GM18870 (cell line): ENCODE measurements at regions not wholly inside any gene's neighbourhood (a gene's known extent, or its start where the extent isn't known, plus 50 kb on each side); places are given as distances from the start of the nearest gene placed in this dataset.

Experiments used
- ATAC-seq: cut with Tn5 transposase; IDR thresholded peaks from one replicate; pipeline ENCODE4 v1.9.1; 2021; ENCODE audit warnings: moderate library complexity; ENCODE audit not compliant: unreplicated experiment

- ATAC-seq = no peak
Measured at GRCh38 chr14:26206640-26207039, 391.2 kb downstream of the NOVA1 start.

GRCh38 chr14:26204728-26205479 lies 392.9 kb downstream of the NOVA1 start:
- no peak for ATAC-seq

GRCh38 chr14:26204366-26204727 lies 393.5 kb downstream of the NOVA1 start:
- no peak for ATAC-seq

DNA sequence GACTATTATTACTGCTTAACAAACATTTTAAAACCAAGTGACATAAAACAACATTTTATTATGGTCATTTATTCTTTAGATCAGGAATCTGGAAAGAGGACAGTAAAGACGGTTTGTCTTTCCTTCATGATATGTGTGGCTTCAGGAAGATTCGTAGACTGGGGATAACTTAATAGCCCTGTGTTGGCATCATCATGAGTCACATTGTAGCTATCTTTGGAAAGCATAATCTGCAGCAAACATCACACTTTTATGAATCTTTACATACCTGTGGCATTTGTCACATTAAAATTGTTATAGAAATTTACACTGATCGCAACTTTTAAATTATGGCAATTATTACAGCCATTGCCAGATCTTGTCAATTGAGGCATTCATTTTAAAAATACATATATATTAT lies 397.1 kb downstream of the NOVA1 start:
- no peak for ATAC-seq

- no peak for ATAC-seq
Measured at GRCh38 chr14:26199590-26200370, 398.1 kb downstream of the NOVA1 start.

DNA sequence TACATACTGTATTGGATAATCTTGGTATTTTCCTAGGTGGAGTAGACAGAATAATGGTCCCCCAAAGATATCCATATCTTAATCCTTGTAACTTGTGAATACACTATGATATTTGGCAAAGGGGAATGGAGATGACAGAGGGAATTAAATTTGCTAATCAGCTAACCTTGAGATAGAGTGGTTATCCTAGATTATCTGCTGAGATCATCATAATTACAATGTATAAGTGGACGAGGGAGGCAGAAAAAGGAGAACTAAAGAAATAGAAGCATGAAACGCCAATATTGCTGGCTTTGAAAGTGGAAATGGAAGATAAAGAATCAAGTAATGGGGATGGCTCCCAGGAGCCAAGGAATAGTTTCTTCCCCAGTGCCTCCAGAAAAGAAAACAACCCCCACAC lies 398.7 kb downstream of the NOVA1 start:
- ATAC-seq = no peak

DNA sequence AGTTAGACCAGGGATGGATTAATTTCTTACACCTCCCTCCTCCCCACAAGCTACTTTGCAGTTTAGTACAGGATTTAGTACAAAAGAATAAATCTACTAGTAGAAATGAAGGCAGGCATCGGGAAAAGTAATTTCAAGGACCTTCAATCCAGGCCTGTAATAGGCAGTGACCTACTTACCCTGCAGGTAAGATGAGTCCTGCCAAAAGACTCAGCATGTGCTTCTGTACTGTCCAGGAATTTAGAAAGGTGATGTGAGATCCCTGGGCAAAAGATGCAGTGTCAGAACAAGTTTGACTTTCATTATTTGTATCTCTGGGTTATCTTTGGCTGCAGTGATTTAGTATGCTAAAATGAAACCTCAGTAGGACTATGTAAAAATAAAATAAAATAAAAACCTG lies 403.0 kb downstream of the NOVA1 start:
- no peak for ATAC-seq

GRCh38 chr14:26191671-26192070 lies 406.2 kb downstream of the NOVA1 start:
- no peak for ATAC-seq

DNA sequence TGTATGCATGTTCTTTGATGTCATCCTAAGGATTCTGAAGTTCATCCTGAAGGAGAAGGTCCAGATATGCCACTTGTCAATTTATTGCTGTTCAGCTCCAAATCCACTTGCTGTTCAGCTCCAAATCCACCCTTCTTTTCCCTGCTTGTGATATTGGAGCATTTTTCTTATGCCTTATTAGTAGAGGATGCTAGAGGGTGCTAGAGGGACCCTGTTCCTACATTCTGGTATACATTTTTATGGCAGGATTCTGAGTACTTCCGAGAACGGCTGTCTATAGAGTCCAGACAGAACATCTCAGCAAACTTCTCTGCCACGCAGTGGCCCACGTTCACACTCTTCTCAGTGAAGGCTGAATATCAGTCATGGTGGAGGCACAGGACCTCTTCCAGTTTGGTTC lies 406.7 kb downstream of the NOVA1 start:
- ATAC-seq = no peak

DNA sequence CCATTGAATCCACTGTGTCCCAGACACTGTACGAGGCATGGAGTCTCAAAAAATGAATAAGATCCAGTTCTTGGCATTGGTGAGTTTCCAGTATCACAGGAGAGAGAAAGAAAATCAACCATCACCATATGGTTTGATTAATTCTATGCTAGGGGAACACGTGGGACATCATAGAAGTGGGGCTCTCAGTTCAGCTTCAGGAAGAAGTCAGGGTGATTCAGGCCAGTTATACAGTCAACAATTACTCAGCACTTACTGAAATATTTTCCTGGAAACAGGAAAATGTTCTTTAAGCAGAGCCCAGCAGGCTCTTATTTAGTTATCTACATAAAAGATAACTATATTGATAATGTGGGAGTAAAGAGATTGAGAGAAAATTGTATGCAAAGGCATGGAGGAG lies 407.2 kb downstream of the NOVA1 start:
- no peak for ATAC-seq

DNA sequence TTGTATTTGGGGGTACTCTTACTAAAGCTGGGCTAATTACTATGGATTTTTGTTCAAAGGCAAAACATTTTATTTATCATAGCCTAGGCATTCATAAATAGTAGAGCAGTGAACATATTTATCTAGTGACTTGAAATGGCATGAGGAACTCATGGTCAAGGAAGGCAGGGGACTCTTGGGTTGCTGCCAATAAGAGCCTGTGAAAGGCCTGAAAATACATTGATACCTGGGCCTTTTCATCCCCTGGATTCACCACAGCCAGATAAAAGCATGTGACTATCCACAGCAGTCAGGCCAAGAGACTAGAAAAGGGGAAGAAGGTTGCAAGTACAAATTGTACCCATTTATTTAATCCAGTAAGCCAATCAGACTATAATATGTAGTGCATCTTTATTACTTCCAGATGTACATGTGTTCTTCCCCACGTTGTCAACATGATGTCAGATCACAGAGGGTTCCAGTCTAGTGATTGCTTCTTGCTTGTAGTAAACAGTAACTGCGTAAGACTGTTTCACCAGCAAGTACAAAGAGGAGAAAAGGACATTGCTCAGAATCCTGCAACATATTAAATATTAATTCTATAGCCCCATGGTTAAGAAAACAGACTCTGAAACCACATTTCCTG lies 409.7 kb downstream of the NOVA1 start:
- no peak for ATAC-seq

DNA sequence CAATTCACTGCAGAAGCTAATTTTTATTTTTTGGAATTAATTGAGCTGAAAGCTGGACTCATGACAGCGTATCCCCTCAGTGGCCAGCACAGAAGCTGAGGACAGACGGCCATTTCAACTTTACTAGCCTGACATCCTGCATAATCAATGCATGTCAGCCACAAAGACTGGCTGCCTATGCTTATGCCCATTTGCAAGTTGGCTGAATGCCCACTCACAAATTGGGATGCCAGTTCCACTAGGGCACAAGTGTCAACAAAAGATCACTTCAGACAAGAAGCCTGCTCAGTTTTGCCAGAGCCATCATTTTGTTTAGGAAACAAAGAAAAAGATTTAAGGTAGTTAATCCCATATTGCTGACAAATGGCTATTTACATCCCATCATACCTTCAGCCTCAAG lies 417.6 kb downstream of the NOVA1 start:
- ATAC-seq = no peak

GRCh38 chr14:26175658-26176057 lies 422.2 kb downstream of the NOVA1 start:
- ATAC-seq = no peak

GRCh38 chr14:26174395-26174794 lies 423.4 kb downstream of the NOVA1 start:
- no peak for ATAC-seq

DNA sequence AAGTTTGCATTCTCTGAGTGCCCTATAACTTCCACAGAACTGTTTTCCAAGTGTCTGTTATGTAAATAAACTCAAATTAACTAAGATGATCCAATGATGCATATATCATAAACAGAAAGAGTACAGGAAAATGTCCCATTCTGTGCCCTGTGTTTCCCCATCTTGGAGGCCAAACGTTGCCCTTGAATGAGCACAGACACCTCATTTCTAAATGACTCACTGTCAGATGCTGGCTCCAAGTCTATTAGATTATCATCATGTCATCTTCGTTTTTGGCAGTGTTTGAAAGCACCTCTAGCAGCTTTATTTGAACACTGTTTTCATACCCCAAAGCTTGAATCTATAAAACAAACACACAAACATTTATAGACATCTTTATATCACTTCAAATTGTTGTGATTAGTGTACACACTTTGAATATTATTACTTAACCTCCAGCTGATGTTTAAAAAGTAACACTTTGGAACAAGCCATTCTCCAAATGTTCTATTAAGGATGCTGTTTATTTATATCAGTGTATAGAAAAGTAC lies 424.2 kb downstream of the NOVA1 start:
- no peak for ATAC-seq

DNA sequence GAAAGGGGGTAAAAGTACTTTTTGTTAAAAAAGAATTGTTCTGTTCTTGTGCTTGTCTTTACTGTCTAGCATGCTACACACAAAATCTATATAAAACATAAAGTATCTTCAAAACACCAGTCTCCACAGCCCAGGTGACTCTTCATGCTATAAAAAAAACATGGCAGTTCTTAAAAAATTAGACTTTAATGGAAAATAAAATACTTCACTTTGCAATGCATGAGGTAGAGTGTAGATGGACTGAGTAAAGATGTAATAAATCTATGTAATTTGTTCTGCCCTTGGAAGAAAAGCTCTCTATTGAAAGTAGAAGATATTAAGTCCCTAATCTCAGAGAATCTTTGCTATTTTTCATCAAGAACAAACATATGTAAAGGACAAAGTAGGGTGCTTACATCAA lies 425.4 kb downstream of the NOVA1 start:
- no peak for ATAC-seq

DNA sequence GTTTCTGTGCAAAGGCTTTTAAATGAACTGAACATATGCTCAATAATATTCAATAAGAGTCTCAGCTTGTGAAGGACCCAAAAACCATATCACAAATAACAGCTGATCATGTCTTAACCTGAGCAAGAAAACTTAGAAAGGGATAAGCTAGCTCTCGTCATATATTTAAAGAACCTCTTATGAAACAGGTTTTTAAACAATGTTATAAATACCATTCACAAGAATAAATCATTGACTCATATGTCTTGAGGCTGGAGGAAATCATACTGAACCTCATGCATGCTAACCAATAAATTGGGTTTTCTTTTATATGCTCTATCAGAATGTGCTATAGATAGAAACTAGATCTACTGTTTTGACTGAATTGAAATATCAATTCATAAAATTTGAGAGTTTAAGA lies 426.9 kb downstream of the NOVA1 start:
- no peak for ATAC-seq

- ATAC-seq = no peak
Measured at GRCh38 chr14:26163761-26164160, 434.1 kb downstream of the NOVA1 start.

- ATAC-seq = no peak
Measured at GRCh38 chr14:26157517-26157916, 440.3 kb downstream of the NOVA1 start.

GRCh38 chr14:26143057-26143456 lies 454.8 kb downstream of the NOVA1 start:
- no peak for ATAC-seq

DNA sequence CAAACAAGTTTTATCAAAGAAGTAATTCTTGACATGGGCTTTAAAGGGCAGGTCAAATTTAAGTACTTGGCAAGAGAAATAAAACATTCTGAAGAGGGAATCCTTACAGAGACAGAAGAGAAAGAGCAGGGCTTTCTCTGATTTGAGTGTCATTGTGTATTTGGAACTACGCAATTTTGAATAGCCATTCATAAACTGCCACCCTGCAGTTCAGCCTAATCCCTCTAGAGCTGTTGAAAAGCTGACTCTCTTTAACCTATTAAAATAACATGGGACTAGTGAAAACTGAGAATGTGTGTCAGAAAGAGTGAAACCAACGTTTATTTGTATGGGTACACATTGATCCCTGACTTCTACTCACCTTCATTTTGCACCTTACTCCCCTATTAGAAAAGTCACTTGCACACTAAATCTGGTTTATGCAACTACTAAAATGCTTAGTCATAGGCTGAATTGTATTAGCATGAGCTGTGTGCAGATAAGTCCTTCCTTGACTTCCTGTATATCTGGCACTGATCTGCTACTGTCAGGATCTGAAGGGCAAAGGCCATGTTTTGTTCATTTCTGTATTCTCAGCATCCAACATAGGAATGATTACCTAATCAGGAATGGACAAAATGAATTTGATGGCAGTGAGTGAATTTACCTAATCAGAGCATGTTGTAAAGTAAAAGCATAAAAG lies 458.9 kb downstream of the NOVA1 start:
- ATAC-seq = no peak
